Hepatocyte (in vitro differentiated cells): ENCODE measurements at regions not wholly inside any gene's neighbourhood (a gene's known extent, or its start where the extent isn't known, plus 50 kb on each side); places are given as distances from the start of the nearest gene placed in this dataset.
"Not testable (repeated sequence)": the region's sequence is repeated elsewhere in the genome, so short reads cannot be mapped to it uniquely, and the experiment has no call there.

ENCODE experiments used
- CTCF ChIP-seq: fragments of 200-600 bp; sonication (generic); IDR thresholded peaks from 2 replicates; pipeline ENCODE4 v1.5.1; 2016; ENCODE audit warnings: antibody characterized with exemption, mild to moderate bottlenecking; ENCODE audit not compliant: poor library complexity
- EZH2 ChIP-seq: fragments of 200-600 bp; sonication (generic); IDR thresholded peaks from 2 replicates; pipeline ENCODE4 v1.6.1; 2016; ENCODE audit warnings: antibody characterized with exemption, mild to moderate bottlenecking, borderline replicate concordance
- EZH2phosphoT487 ChIP-seq: fragments of 200-600 bp; sonication (generic); IDR thresholded peaks from one replicate; pipeline ENCODE4 v1.6.1; 2018; ENCODE audit warnings: antibody characterized with exemption, mild to moderate bottlenecking, low read depth, moderate library complexity; ENCODE audit not compliant: unreplicated experiment, severe bottlenecking

GRCh38 chr10:53647221-53647620, 874.6 kb upstream of the MBL2 start:
- not testable (repeated sequence) for TF ChIP-seq CTCF, EZH2, EZH2phosphoT487
